Hepatic stellate cell (primary cell): ENCODE measurements at regions not wholly inside any gene's neighbourhood (a gene's known extent, or its start where the extent isn't known, plus 50 kb on each side); places are given as distances from the start of the nearest gene placed in this dataset.

Experiments used
- DNase-seq: peaks from one replicate; pipeline ENCODE4 v3.0.0; 2011; ENCODE audit warnings: low spot score

DNA sequence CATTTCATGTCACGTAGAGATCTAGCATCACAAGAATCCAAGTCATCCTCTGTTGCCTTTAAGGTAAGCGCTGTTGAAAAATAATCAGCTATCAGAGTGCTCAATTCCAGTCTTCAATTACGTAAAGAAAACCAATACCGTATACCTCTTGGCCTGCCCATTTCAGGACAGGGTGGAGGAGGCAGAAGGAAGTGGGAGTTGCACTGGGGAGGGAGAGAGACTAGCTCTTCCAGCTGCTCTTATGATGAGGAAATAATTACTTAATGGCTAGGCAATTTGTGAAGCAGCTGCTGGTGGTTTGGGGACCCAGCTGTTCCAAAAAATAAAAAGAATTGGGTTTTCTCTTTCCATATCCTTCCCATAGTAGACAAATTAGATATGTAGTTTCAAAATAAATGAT is 365.8 kb upstream of the MCTP2 start:
- no peak for DNase-seq

DNA sequence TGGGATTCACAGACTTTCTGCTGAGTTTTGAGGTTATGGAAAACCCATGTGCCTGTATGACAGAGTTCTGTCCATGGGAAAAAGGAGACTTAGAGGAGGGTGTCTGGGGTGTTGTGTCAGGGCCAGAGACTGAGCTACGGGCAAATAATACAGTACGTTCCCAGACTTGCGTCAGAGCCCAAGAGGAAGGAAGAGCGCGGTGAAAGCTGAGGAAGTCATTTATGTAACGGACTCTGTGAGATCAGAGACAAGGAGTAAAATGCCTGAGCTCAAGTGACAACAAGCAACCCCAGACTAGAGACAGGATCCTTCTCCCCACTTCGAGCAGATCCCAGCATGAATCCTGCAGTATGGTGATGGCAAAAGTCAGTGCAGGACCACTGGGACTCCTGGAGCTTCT is 368.6 kb upstream of the MCTP2 start:
- no peak for DNase-seq

DNA sequence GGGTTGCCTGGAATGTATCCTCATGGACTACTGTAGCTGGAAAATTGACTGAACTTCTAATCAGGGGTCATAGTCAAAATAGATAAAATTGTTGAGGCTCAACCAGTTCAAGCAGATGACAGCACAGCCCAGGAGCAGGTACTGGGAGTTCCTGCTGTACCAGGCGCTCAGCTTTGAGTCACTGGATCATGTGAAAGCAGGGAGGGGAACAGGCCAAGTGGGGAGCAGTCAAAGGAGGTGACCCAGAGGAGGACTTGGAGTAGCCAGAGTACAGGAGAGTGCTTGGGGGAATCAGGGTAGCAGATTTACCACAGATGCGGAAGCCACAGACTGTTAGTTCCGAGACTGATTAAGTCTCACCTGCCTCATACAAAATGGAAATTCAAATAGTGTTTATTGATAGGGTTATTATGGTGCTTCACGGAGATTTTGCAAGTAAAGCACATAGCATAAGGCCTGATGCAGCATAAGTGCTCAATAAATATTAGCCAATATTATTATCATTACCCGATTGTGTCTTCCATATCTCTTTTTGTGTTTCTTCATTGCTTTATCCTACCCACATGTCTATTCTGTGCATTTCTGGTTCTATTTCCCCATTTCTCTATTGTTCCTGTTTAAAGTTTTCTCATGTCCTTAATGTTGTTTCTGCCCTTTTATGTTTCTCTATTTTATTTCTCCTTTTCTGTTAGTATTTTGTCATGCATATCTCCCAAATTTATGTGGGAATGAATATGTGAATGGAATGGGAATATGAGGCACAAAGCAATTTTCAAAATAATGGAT is 369.2 kb upstream of the MCTP2 start:
- no peak for DNase-seq

DNA sequence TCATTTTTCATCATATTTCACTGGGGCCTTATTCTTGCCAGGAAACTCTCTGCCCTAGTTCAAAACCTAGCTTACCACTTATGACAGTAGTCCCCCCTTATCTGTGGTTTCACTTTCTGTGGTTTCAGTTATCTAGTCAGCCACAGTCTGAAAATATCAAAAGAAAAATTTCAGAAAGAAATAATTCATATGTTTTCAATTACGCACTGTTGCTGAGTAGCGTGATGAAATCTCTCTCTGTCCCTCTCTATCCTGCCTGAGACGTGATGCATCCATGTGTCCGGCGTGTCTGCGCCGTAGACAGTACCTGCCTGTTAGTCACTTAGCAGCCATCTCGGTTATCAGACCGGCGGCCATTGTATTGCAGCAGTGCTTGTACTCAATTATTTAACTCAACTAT is 369.9 kb upstream of the MCTP2 start:
- no peak for DNase-seq

DNA sequence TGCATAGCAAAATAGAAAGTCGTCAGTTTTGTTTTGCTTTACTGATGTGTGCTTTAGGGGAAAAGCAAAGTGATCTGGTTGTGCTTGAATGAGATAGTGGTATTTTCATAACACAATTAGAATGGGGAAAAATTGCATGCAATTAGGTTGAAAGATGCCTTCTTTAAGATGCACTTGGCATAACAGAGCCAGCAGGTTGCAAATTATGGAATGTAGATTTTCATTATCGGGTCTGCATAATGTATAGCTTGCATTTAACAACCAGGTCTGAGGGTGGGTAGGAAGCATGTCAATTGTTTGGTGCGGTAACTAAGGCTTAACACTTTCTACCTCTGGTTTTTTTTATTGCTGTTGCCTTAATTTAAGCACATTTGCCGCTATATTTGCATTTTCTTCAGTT is 370.7 kb upstream of the MCTP2 start:
- DNase-seq, result no peak

DNA sequence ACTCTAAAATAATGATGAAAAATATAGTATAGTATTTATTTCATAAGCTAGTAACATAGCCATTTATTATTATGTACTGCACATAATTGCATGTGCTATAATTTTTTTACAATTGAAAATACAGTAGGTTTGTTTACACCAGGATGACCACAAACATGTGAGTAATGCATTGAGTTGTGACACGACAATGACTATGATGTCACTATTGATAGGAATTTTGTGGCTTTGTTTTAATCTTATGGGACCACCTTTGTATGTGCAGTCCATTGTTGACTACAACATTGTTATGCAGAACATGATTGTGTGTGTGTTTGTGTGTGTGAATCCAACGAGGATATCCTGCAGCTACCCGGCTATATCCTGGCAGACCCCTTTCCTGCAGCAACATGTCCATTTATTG is 372.2 kb upstream of the MCTP2 start:
- no peak for DNase-seq

DNA sequence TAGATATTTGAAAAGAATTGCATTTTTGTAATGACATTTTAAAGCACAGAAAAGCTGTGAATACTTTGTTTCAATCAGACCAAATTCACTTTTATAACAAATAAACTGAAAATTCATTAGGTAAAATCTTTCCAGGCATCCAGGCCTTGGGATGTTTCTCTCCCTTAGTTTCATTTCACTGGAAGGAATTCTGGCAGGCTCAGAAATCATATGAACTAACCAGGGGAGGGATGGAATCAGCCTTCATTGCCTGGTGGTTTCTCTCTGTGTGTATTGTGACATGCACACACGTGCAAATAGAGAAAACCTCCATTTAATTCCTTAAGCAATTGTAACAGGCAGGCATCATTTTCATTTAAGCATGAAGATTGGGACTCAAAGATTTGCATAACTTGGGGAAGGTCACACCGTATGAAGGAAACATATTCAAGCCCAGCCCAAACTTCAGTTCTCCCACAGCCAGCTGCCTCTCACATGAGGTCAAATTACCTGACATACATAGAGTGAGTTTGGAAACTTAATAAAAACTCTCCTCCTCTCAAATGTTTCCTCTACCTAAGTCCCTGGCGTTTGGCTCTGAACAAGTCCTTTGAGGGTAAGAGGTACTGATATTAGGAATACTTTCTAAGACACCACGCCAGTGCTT is 376.1 kb upstream of the MCTP2 start:
- DNase-seq, result no peak

DNA sequence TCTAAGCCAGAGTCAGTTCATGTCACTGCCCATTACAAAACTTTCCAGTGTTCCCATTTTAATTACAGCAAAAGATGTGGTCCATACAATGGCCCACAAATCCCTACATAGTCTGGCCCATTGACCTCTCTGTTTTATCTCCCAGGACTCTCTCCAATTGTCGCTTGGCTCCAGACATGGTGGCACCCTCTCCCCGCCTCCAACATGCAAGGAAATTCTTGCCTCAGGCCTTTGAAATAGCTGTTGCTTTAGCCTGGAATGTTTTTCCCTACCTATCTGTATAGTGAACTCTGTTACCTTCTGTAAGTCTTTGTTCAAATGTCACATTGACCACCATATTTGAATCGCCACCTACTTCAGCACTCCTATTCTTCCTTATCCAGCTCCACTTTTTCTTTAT is 377.3 kb upstream of the MCTP2 start:
- no peak for DNase-seq

DNA sequence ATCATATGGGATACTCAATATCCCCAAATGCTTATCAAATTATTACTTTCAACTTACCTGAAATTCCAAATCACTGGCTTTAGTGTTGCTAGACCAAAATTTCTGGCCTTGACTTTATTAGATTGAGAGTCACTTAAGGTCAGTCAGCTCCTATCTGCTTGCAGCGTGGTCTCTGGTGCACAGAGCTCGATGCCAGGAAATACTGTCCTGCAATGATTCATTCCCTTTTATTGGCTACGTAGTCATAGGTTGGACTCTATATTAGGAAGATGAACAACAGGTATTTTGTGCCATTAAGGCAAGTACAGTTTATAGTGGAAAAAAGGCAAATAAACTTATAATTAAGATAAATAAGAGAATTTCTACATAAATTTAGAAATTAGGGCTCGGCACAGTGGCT is 378.6 kb upstream of the MCTP2 start:
- DNase-seq, result no peak

DNA sequence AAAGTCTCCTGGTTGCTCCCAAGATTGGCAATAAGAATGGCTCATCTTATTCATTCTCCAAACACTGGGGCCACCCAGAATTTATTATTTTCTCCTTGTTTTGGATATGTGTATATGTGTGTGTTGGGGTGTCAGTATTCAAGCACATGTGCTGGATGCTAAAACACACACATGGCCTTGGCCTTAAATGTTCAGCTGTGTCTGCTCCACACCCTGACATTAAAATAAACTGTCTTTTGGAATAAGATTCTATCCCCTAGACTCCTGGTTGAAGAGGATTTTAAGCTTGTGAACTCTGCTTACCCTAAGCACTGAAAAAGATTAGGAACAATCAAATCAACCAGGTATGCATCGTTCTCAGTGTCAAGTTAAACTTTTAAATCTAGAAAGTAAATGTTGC is 382.9 kb upstream of the MCTP2 start:
- no peak for DNase-seq

DNA sequence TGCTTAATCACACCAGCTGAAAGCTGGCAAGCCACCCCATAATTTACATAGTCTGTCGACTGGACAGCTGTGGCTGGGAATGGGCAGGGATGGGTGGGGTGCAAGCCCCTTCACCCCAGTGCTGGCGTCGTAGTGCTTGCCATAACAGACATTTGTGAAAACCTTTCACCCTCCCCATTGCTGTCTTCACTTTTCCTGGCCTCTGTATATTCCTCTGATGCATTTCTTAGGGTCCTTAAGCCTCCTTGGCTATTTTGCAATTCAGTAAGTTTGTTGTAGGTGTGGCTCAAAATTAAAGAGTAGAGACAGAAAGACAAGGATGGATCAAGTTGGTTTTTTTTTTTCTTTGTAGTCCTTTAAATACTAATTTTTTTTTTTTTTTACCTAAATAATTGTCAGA is 383.3 kb upstream of the MCTP2 start:
- no peak for DNase-seq

DNA sequence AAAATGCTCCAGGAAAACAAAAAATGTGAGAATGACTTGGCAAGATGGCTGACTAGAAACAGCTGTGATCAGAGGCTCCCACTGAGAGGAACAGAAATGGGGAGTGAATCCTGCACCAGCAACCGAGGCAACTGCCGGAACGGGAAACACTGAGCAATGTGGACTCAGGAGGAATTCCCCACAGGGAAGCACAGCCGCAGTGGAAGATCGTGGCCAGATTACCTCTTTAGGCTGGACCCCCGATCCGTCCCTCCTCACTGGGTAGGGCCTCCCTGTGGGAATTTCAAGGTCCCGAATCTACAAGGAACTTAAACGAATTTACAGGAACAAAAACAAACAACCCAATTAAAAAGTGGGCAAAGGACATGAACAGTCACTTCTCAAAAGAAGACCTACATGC is 385.2 kb upstream of the MCTP2 start:
- no peak for DNase-seq

DNA sequence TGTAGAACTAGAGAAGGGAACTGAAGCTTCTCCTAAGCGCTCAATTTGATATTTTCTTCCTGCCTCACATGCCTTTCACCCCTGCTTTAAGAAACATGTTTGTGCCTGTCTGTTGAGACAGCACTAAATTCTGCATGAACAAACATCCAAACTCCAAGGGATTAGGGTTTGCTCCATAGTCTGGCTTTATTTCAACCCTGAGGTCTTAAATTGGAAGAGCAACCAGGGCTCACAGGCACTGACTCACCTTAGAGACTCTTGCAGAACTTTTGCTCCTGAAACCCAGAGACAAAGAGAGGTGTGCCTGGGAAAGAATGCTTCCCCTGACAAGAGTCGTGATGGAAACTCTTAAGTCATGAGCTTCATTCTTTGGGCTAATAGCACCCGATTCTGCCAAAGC is 393.9 kb upstream of the MCTP2 start:
- no peak for DNase-seq

DNA sequence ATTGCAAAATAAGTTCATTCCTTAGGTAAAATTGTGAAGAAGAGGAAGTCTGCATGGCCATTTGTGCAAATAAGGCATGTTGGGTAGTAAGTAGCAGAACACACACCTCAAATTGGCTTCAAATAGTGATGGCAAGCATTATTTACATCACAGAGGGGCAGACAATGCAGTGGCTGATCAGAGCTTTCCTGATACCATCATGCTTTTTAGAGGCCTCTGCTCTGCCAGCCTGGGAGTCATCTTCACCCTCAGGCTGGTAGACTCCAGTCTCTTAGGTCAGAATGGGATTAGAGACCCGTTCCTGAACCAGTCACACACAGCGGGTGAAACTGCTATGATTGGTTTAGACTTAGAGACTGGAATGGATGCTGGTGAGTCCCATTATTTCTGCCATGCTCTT is 396.0 kb upstream of the MCTP2 start:
- no peak for DNase-seq

DNA sequence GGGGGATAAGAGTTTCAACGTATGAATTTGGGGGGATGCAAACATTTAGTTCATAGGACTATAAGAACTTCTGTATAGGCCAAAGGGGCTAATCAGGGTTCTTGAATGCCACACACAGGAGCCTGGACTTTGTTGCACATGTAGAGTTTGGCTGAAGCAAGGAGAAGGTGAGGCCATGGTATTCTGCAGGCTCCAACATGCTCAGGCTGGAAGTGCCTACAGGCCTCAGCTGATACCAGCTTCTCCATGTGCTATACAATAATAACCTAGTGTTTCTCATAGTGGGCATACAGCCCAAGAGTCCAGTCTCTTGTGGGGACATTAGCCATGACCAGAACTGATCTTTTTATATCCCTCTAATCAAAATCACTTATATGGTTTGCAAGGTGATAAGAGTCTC is 399.7 kb upstream of the MCTP2 start:
- no peak for DNase-seq

DNA sequence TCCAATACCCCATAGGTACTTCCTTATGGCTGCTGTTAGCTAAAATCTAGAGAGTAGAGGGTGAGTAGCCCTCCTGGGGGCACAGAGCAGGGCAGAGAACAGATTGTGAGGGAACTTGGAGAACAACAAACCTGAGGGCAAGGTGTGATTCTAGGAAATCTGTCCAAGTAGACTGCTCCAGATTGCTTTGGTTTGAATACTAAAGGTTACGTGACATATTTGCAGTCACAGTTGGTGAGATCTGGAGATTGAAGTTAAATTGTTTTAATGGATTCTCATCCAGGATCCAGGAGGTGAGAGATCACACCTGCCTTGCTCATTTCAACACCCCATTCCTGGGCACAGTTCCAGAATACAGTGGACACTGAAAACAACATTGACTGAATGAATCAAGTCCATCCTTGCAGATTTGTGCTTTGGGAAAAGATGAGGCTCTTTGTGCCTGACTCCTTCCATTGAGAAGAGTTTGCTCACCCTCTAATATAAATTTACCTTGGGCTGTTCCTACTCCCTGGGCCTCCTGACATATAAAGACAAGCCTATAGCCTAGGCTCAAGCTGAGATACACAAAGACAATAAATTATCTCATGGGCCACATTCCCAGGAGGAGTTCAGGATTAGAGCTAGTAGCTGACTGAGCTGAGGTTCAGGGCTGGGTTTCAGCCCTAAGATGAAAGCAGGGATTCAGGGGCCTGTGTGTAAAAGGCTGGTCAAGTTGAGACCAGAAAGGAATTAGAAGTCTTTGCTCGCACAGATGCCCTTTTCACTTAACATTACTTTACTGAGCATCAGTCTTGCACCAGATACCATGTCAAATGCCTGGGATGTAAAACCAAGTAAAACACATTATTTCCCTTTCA is 400.9 kb upstream of the MCTP2 start:
- no peak for DNase-seq

DNA sequence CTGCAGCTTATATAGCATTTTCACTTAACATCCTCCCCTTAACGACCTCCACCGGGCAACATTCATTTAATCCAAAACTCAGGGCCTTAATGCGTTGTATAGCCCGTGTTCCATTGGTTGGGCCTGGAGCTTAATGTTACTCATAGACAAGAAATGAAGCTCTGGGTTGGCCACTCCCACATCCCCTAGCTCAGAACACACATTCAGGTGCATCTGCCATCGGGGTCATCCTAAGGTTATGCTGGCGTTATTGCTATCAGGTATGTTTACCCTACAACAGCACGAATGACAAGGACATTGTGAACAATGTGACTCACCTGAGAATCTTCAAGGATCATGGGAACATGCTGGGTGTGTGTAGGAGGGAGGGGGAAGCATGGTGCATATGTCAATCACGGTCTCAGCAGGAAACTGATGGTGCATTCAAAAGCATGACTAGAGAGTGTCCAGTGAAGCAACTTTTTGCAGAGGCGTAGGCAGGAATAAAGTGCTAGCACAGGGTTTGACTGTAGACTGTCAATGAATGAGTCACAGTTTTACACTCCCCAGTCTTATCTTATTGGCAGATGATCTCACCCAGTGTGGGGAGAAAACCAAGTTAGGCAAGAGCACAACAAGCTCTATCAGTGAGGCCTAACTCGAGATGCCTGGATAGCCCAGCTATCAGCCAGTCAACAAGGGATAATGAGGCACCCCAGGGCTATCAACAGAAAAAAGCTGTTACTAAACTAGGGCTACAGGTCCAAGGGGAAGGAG is 402.1 kb upstream of the MCTP2 start:
- no peak for DNase-seq

DNA sequence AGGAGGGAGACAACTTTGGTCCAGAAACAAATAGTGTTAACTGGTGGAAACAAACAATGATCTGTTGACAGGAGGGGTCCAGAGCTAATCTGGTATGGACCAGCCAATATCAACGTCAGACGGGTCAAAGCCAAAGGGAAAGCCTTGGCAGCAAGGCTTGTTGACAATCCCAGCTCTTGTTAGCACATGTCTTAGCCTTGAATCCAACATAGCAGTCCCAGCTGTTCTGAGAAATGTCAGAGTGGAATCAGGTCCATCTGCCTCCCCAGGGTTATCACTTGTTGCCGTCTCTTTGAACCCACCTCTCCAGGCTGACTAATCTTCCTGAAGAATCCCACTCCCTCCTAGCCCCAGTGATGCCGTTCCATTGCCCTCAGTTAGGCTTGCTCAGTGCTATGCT is 404.6 kb upstream of the MCTP2 start:
- DNase-seq, result no peak

DNA sequence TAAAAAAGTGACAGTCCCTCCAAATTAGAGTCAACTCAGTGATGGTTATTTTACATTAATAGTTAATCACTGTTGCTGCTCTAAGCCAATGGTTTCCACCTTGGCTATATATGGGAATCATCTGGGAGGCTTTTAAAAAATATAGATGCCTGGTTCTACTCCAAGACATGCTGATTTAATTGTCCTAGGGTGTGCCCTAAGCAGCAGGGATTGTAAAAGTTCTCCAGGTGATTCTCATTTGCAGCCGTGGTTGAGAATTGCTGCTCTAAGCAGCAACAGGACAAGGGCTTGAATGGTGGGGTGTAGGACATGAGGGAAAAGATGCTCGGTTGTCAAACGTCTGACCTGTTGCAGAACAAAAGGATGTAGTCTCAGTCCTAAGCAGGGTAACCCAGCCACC is 405.1 kb upstream of the MCTP2 start:
- no peak for DNase-seq

DNA sequence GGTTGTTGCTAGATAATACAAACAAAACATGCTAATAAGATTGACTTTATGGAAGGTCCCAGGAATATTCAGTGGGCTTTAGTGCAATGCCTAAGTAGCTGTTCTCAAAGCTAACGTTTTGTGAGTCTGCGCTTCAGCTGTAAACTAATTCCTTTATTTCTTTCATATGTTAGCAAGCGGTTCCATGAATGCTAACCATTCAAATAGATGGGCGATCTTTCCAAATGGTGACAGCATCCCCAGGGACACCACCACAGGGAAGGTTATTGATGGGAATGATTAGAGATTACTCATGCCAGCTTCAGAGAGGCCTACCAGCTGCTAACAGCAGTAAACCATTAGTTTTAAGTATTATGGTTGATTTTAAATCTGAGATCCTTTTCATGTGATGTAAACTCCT is 405.7 kb upstream of the MCTP2 start:
- DNase-seq, result no peak

DNA sequence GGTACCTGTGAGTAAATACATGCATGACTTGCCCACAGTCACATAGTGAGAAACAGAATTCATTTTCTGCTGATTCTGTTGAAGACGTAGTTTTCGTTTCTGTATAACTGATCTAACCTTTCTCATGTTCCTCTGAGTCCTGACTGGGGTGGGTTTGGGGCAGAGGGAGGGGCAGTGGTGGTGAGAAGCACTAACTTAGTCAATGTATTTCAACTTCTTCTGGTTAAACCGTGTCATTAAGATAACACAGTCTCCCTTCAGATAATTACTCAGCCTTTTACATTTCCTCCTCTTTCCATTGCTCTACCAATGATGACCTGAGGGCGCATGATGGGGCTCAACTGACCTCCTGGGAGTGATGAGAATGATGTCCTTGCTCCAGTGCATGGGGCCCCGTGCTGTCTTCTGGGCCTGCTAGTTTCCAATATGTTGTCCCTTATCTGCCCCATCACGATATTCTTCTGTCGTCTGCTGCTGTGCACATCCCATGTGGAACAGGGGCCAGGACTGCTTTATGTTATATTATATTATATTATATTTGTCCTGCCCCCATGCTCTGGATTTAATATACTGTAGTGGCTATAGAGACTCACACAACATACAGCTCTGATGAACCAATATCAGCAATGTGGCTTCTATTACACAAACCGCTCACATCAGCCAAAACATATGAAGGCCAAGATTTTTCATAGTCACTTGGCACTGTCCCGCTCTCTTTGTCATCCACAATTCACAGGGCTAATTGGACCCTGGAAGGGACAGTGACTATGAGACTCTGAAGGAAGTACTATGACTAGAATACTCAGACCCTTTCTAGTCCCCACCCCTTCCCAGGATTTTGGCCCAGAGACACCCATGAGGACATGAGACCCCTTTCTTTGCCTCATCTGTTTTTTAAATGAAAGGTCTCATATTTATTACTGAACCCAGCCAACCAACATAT is 407.1 kb upstream of the MCTP2 start:
- no peak for DNase-seq
